ENCODE measurements at regions not wholly inside any gene's neighbourhood (a gene's known extent, or its start where the extent isn't known, plus 50 kb on each side); places are given as distances from the start of the nearest gene placed in this dataset.

- TF ChIP-seq CREB1 (IDR thresholded peaks at IDR 0.05; ENCODE audit: low read depth): no peak
- no peak for TF ChIP-seq YY1 (IDR thresholded peaks at IDR 0.05; ENCODE audit: low read depth)
- no peak for TF ChIP-seq TCF12 (IDR thresholded peaks at IDR 0.05; ENCODE audit: low read depth)
- TF ChIP-seq NFIC (IDR thresholded peaks at IDR 0.05): no peak
- TF ChIP-seq RAD21 (IDR thresholded peaks at IDR 0.05; ENCODE audit: low read depth): no peak
- TF ChIP-seq REST (IDR thresholded peaks at IDR 0.05; ENCODE audit: low read depth): no peak
- TF ChIP-seq USF1 (IDR thresholded peaks at IDR 0.05): no peak
- TF ChIP-seq MAX (IDR thresholded peaks at IDR 0.05): no peak
- TF ChIP-seq EGR1 (IDR thresholded peaks at IDR 0.05): no peak
These were observed 833.0 kb downstream of the TMEM182 start for GRCh38 chr2:103594823-103595222.

Data from Ishikawa (cell line).